NCI-H345 (cell line): ENCODE measurements at regions not wholly inside any gene's neighbourhood (a gene's known extent, or its start where the extent isn't known, plus 50 kb on each side); places are given as distances from the start of the nearest gene placed in this dataset.

ENCODE experiments used
- DNase-seq: peaks from one replicate; lab custom pipeline; 2025; lab: John Stamatoyannopoulos, UW

- DNase-seq = no peak
Measured at GRCh38 chr16:48946686-48947370, 334.8 kb downstream of the CBLN1 start.

GRCh38 chr16:48942996-48943395 is 333.0 kb upstream of the N4BP1 start:
- no peak for DNase-seq

- no peak for DNase-seq
Measured at GRCh38 chr16:48936811-48937210, 326.8 kb upstream of the N4BP1 start.

- DNase-seq = no peak
Measured at GRCh38 chr16:48932216-48932855, 322.4 kb upstream of the N4BP1 start.

- DNase-seq = no peak
Measured at GRCh38 chr16:48930951-48931553, 321.1 kb upstream of the N4BP1 start.

GRCh38 chr16:48919791-48920190 is 309.8 kb upstream of the N4BP1 start:
- no peak for DNase-seq

GRCh38 chr16:48918520-48919258 is 308.7 kb upstream of the N4BP1 start:
- DNase-seq = no peak

GRCh38 chr16:48916566-48916965 is 306.6 kb upstream of the N4BP1 start:
- DNase-seq = no peak

GRCh38 chr16:48914070-48914469 is 304.1 kb upstream of the N4BP1 start:
- DNase-seq = no peak

- DNase-seq = no peak
Measured at GRCh38 chr16:48913384-48913783, 303.4 kb upstream of the N4BP1 start.

GRCh38 chr16:48912360-48912759 is 302.4 kb upstream of the N4BP1 start:
- DNase-seq = no peak

GRCh38 chr16:48911700-48912099 is 301.7 kb upstream of the N4BP1 start:
- DNase-seq = no peak

GRCh38 chr16:48910214-48910613 is 300.2 kb upstream of the N4BP1 start:
- DNase-seq = no peak

- no peak for DNase-seq
Measured at GRCh38 chr16:48909231-48909630, 299.3 kb upstream of the N4BP1 start.

GRCh38 chr16:48907906-48908634 is 298.1 kb upstream of the N4BP1 start:
- DNase-seq = no peak

- DNase-seq = no peak
Measured at GRCh38 chr16:48905632-48906505, 295.9 kb upstream of the N4BP1 start.

- DNase-seq = no peak
Measured at GRCh38 chr16:48904333-48904732, 294.4 kb upstream of the N4BP1 start.

GRCh38 chr16:48903039-48903438 is 293.1 kb upstream of the N4BP1 start:
- DNase-seq = no peak

- DNase-seq = no peak
Measured at GRCh38 chr16:48901712-48902374, 291.9 kb upstream of the N4BP1 start.

- DNase-seq = no peak
Measured at GRCh38 chr16:48899500-48899899, 289.5 kb upstream of the N4BP1 start.
